NCI-H82 (cell line): ENCODE measurements at regions not wholly inside any gene's neighbourhood (a gene's known extent, or its start where the extent isn't known, plus 50 kb on each side); places are given as distances from the start of the nearest gene placed in this dataset.
"Not testable (repeated sequence)": the region's sequence is repeated elsewhere in the genome, so short reads cannot be mapped to it uniquely, and the experiment has no call there.

Experiments used
- DNase-seq: peaks from one replicate; lab custom pipeline; 2025; lab: John Stamatoyannopoulos, UW

- DNase-seq, result peak; percentile 56
Observed at GRCh38 chr6:141969768-141970415, 162.8 kb upstream of the GJE1 start.

DNA sequence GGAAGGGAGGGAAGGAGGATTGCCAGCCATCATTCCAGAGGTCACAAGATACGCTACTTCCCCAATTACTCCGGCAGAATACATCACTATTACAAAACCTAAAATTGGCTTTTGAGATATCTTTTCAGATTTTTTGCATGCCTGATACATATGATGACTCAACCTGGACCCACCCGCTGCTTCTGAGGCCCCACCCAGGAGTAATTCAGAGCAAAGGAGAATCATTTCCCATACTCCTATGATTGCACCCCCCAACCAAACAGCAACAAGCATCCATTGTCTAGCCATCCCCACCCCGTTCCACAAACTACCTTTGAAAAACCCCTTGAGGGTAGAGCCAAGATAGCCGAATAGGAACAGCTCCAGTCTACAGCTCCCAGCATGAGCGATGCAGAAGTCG lies 163.5 kb upstream of the GJE1 start:
- DNase-seq, result no peak

GRCh38 chr6:141968632-141969031 lies 164.1 kb upstream of the GJE1 start:
- no peak for DNase-seq

- DNase-seq, result no peak
Observed at GRCh38 chr6:141965016-141965545, 167.6 kb upstream of the GJE1 start.

DNA sequence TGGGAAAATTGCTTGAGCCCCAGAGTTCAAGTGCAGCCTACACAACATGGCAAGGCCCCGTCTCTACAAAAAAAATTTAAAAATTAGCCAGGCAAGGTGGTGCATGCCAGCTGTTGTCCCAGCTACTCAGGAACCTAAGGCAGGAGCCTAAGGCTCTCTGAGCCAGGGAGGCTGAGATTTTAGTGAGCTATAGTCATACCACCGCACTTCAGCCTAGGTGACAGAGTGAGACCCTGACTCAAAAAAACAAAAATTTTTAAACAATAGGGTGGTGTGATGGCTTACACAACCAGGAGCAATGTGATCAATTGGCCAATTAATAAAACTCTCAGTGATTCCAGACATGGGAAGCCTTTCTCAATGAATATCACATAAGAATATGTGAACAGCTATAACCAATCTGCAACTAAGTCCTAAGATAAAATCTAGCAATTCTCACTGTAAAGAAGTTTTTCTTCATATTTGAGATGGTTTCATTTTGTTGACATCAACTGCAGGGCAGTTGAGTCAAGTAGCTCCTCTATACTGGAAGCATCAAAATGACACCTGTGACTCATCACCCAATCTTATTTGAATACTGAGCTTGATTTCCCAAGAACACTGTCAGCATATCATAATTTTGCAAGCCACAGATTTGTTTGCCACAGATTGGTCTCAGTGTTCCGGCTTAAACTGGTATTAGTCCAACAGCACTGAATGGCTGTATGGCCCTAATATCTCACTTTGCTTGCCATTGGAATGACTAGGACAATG lies 169.0 kb upstream of the GJE1 start:
- DNase-seq, result no peak

DNA sequence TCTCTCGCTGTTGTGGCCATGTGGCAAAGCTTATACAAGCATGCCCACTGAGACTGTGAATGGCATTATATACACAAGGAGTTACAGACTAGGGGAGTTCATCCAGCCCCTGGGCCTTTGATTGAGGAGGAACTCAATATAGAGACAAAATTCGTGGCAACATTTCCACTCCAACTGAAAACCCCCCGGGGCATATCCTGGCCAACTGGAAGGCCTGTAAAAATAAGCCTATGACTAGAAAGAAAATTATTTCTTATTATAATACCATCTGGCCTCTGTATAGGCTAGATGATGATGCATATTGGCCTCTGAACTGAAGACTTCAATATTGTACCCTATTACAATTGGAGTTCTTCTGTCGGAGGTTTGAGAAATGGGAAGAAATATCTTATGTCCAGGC lies 175.5 kb upstream of the GJE1 start:
- no peak for DNase-seq

- DNase-seq, result no peak
Observed at GRCh38 chr6:141956868-141957267, 175.9 kb upstream of the GJE1 start.

DNA sequence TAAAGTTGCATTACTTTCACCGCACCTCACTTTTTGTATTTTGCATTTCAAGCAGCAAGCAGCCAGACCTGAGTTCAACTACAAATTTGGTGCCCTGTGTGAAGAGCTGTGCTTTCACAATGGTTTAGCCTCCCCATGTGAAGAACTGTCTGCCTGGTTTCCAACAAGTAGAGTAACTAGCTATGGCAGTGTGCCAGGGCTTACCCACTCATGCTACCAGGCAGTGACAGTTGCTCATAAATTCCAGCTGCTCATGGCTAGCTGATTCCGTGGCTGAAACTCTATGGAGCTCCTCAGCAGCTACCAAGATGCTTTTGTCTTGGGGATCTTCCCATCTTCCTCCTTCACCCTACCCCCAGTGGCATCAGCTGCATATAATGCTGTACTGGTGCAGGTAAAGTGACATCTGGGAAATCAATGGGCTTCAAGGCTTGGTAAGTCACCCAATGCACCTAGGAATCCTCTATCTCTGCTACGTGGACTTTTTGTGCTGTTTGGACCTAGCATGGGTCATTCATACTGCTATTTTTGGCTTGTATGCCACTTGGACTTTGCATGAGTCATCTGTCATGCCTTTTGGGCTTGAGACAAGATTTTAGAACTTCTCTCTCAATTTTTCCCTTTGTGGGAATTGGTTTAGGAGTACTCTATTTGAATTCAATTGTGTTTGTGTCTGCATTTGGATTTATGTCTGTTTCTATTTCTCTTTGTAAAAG lies 176.5 kb upstream of the GJE1 start:
- no peak for DNase-seq

DNA sequence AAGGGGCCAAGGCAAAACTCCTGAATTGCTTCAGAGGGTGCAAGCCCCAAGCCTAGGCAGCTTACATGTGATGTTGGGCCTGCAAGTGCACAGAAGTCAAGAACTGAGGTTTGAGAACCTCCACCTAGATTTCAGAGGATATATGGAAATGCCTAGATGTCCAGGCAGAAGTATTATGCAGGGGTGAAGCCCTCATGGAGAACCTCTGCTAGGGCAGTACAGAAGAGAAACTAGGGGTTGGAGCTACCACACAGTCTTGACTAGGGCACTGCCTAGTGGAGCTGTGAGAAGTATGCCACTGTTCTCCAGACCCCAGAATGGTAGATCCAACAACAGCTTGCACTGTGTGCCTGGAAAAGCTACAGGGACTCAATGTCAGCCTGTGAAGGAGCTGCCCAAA lies 179.7 kb upstream of the GJE1 start:
- no peak for DNase-seq

DNA sequence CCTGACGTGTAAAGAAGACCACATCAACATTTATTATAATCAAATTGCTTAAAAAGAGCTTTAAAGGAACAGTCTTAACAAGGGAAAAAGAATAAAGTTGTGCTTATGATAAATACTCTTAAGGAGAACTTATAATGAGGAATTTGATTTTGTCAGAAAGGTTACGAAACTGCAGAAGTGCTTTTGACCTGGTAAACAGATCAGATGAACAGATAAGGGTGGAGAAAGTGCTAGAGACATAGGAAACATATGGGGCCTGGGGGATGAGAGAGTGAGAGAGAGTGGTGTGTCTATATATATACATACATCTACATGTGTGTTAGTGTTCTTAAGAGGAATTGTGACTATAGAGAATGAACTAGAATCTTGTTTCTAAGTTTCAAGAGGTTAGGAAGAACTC lies 186.2 kb upstream of the GJE1 start:
- no peak for DNase-seq

GRCh38 chr6:141938664-141939063 lies 194.1 kb upstream of the GJE1 start:
- no peak for DNase-seq

DNA sequence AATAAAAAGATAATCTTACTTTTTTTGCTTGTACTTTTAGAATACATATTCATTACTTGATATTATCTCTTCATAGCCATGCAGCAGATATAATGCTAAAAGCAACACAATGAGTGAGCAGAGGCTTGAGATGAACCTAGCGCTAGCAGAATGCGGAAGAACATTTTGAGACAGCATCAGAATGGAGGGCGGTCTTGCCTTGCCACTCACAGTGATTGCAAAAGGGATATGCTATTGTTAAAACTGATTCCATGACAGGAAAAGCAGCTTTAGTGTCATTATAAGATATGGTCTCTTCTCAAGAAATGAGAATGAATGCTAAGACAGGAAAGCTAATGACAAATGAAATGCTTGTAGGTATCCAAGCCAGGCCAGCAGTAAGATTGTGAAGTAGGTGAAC lies 200.0 kb upstream of the GJE1 start:
- DNase-seq, result no peak

- DNase-seq, result not testable (repeated sequence)
Observed at GRCh38 chr6:141926200-141926900, 206.4 kb upstream of the GJE1 start.

GRCh38 chr6:141925001-141925400 lies 207.7 kb upstream of the GJE1 start:
- no peak for DNase-seq

DNA sequence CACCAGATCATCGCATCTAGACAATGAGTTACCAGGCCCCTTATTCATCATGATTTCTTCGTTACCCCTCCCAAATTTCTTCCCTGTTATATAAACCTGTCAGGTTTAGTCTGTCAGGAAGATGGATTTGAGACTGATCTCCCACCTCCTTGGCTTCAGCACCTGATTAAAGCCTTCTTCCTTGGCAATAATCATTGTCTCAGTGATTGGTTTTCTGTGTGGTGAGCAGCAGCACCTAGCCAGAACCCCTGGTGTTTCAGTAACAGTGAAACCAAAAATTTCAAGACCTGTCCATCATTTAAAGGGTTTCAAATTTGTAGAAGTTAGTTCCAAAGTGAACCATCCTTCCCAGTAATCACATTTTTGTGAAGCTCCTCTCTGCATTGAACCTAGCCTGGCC lies 209.8 kb upstream of the GJE1 start:
- no peak for DNase-seq

DNA sequence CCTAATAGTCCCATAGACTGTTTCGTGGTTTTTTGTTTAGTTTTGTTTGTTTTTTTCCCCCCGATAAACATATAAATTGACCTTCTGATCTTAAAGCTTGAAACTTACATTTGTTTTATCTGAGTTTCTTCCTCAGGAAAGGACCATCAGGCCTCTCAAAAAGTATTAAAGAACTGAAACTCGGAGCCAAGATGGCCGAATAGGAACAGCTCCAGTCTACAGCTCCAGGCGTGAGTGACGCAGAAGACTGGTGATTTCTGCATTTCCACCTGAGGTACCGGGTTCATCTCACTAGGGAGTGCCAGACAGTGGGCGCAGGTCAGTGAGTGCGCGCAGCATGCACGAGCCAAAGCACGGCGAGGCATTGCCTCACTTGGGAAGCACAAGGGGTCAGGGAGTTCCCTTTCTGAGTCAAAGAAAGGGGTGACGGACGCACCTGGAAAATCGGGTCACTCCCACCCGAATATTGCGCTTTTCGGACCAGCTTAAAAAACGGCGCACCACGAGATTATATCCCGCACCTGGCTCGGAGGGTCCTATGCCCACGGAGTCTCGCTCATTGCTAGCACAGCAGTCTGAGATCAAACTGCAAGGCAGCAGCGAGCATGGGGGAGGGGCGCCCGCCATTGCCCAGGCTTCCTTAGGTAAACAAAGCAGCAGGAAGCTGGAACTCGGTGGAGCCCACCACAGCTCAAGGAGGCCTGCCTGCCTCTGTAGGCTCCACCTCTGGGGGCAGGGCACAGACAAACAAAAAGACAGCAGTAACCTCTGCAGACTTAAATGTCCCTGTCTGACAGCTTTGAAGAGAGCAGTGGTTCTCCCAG lies 215.8 kb upstream of the GJE1 start:
- DNase-seq, result peak; percentile 5

GRCh38 chr6:141914646-141915045 lies 218.1 kb upstream of the GJE1 start:
- no peak for DNase-seq

GRCh38 chr6:141906569-141907080 lies 226.1 kb upstream of the GJE1 start:
- no peak for DNase-seq

GRCh38 chr6:141890661-141891060 lies 242.1 kb upstream of the GJE1 start:
- no peak for DNase-seq

DNA sequence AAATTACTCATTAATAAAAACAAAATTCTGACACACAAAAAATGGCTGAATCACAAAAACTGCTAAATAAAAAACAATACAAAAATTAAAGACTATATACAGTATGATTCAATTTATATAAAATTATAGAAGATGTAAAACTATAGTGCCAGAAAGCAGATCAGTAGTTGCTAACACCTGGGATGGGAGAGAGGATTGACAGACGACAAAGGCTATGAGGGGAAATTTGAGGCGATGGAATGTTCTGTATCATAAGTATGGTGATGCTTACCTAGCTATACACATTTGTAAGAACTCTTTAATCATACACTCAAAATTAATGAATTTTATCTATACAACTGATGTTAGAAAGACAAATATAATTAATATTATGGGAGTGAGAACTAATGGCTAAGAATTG lies 247.9 kb upstream of the GJE1 start:
- DNase-seq, result no peak

- DNase-seq, result no peak
Observed at GRCh38 chr6:141878686-141879085, 254.0 kb upstream of the GJE1 start.
